Transverse colon (tissue), 3 donors: ENCODE measurements at regions not wholly inside any gene's neighbourhood (a gene's known extent, or its start where the extent isn't known, plus 50 kb on each side); places are given as distances from the start of the nearest gene placed in this dataset.
"Not testable (repeated sequence)": the region's sequence is repeated elsewhere in the genome, so short reads cannot be mapped to it uniquely, and the experiment has no call there.

Experiments used
- CTCF ChIP-seq, 5 experiments: fragments of 200-600 bp in 3 of 5; fragments of 450-650 bp in 2 of 5; sonication (generic) in 3 of 5; IDR thresholded peaks; 1 replicate in 2 of 5; 2 replicates in 3 of 5; pipeline ENCODE4 v1.5.1; 2016 to 2017; ENCODE audit warnings: antibody characterized with exemption in 5 of 5, inconsistent platforms in 3 of 5, mild to moderate bottlenecking in 2 of 5, moderate library complexity in 1 of 5
- POLR2A ChIP-seq: fragments of 450-650 bp; IDR thresholded peaks from one replicate; pipeline ENCODE4 v1.6.1; 2016; ENCODE audit warnings: antibody characterized with exemption, mild to moderate bottlenecking, moderate library complexity

GRCh38 chr2:182552232-182552631 lies 125.4 kb upstream of the PDE1A start:
- TF ChIP-seq CTCF (IDR thresholded peaks at IDR 0.05); POLR2A: not testable (repeated sequence)
